ENCODE measurements at regions not wholly inside any gene's neighbourhood (a gene's known extent, or its start where the extent isn't known, plus 50 kb on each side); places are given as distances from the start of the nearest gene placed in this dataset.

DNA sequence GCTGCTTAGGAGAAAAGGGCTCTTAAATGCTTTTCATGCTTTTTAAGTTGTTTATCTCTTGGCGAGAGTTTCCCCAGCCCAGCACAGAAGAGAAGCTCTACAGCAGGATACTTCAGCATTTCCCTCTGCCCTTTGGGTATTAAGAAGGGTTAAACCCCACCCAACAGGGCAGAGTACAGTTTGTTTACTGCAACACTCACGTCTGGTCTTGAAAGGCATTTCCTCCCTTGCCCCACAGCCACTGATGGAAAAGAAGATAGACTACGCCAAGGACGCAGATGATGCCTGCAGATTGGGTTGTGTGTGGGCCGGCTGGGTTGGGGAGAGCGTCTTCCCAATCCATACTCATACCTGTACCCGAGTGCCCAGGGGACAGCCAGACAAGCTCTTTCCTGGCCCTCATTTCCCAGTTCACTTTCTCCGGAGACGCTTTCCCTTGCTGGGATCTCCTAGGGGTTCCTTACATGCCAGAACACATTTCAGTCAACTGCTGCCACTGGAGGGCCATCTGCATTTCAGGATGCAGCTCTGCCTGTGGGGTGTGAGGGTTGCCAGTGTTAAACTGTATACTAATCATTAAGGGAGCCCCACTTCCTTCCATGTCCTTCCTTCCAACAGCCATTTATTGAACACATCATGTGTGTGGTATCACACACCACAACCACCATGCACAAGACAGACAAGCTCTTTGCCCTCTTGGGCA, 96.5 kb upstream of the DHX15 start:
- no peak for TF ChIP-seq POLR2A (IDR thresholded peaks at IDR 0.05)
- TF ChIP-seq, protein P1, sequence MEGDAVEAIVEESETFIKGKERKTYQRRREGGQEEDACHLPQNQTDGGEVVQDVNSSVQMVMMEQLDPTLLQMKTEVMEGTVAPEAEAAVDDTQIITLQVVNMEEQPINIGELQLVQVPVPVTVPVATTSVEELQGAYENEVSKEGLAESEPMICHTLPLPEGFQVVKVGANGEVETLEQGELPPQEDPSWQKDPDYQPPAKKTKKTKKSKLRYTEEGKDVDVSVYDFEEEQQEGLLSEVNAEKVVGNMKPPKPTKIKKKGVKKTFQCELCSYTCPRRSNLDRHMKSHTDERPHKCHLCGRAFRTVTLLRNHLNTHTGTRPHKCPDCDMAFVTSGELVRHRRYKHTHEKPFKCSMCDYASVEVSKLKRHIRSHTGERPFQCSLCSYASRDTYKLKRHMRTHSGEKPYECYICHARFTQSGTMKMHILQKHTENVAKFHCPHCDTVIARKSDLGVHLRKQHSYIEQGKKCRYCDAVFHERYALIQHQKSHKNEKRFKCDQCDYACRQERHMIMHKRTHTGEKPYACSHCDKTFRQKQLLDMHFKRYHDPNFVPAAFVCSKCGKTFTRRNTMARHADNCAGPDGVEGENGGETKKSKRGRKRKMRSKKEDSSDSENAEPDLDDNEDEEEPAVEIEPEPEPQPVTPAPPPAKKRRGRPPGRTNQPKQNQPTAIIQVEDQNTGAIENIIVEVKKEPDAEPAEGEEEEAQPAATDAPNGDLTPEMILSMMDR (IDR thresholded peaks at IDR 0.05), result no peak

Data from Peyer's patch (tissue), 4 donors.